Progenitor cell of endocrine pancreas (in vitro differentiated cells): ENCODE measurements at regions not wholly inside any gene's neighbourhood (a gene's known extent, or its start where the extent isn't known, plus 50 kb on each side); places are given as distances from the start of the nearest gene placed in this dataset.

ENCODE experiments used
- DNase-seq: peaks from one replicate; pipeline ENCODE4 v3.0.0; 2021; ENCODE audit warnings: low spot score; ENCODE audit not compliant: unreplicated experiment
- H3K27ac Mint-ChIP-seq: 2 replicates; pipeline ENCODE4 v1.8.0; 2021; ENCODE audit warnings: mild to moderate bottlenecking, moderate library complexity, mixed read lengths
- H3K27me3 Mint-ChIP-seq: 2 replicates; pipeline ENCODE4 v1.8.0; 2021; ENCODE audit warnings: mixed read lengths
- H3K36me3 Mint-ChIP-seq: 2 replicates; pipeline ENCODE4 v1.8.0; 2022; ENCODE audit warnings: mixed read lengths; ENCODE audit not compliant: insufficient read depth
- H3K4me1 Mint-ChIP-seq: 2 replicates; pipeline ENCODE4 v1.8.0; 2021; ENCODE audit warnings: low read depth, mixed read lengths
- H3K4me3 Mint-ChIP-seq: 2 replicates; pipeline ENCODE4 v1.8.0; 2021; ENCODE audit warnings: low read depth, mild to moderate bottlenecking, moderate library complexity, mixed read lengths
- H3K9me3 Mint-ChIP-seq: 2 replicates; pipeline ENCODE4 v1.8.0; 2021; ENCODE audit warnings: low read depth, mixed read lengths
- CTCF ChIP-seq: fragments of 200-600 bp; sonication (generic); IDR thresholded peaks from one replicate; pipeline ENCODE4 v1.5.0; 2021; ENCODE audit warnings: antibody characterized with exemption, mild to moderate bottlenecking; ENCODE audit not compliant: unreplicated experiment

- Mint-ChIP-seq H3K9me3 (peaks cover 8% of the 10 kb centered on the region), H3K27me3 (no peaks in the 10 kb centered on the region), H3K4me1 (peaks cover 3% of the 10 kb centered on the region), H3K36me3 (no peaks in the 10 kb centered on the region), H3K27ac (no peak overlapping the region), H3K4me3 (no peak overlapping the region)
- DNase-seq = no peak
- no peak for TF ChIP-seq CTCF
Observed at GRCh38 chr6:76326871-76327270, 254.4 kb upstream of the IMPG1 start.
